HG02943 (cell line): ENCODE measurements at regions not wholly inside any gene's neighbourhood (a gene's known extent, or its start where the extent isn't known, plus 50 kb on each side); places are given as distances from the start of the nearest gene placed in this dataset.

Source experiments
- ATAC-seq: cut with Tn5 transposase; IDR thresholded peaks from one replicate; pipeline ENCODE4 v1.9.1; 2021; ENCODE audit warnings: mild to moderate bottlenecking, low read depth, moderate library complexity; ENCODE audit not compliant: unreplicated experiment

DNA sequence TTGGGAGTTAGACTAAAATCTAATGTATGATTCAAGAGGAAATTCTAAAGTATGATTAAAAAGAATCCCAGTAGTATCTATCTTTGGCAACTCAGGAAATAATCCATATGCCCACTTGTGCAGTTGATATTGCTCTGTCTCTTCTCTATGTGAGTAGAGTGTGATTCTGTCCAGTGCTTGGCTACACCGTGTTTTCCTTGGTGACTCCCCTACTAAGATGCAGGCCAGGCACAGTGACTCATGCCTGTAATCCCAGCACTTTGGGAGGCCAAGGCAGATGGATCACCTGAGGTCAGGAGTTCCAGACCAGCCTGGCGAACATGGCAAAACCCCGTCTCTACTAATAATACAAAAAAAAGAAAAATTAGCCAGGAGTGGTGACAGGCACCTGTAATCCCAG lies 495.4 kb downstream of the MAT2B start:
- no peak for ATAC-seq

DNA sequence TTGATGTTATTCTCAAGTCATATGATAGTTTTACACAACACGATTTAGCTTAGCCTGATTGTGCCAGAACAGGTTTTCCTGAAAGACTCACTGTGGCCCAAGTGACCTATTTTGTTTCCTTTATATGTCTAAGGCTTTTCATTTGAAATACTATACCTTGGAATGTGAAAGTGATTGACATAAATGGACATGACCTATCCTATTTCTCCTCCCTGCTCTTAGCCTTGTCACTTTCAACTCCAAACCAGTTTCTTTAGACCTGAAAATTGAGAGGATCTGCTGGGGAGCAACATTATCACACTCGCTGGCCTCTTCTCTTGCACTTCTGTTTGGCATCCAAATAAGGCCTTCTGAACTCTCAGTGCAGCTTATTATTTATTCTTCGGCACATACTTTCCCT lies 496.8 kb downstream of the MAT2B start:
- ATAC-seq, result no peak

DNA sequence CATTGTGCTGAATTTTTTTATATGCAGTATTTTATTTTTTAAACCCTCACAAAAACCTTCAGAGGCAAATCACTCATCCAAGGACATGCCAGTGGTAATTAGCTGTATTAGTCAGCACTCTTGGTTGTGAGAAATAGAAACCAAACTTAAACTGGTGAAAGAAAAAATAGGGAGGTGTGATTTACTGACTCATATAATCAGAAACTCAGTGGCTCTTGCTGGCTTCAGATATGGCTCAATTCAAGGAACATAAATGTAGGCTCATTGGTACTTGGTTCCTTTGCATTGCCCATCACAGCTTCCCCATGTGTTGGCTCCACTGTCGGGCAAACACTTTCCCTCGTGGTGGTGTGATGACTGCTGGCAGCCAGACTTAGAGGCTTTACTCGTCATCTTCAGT lies 497.2 kb downstream of the MAT2B start:
- ATAC-seq, result no peak

DNA sequence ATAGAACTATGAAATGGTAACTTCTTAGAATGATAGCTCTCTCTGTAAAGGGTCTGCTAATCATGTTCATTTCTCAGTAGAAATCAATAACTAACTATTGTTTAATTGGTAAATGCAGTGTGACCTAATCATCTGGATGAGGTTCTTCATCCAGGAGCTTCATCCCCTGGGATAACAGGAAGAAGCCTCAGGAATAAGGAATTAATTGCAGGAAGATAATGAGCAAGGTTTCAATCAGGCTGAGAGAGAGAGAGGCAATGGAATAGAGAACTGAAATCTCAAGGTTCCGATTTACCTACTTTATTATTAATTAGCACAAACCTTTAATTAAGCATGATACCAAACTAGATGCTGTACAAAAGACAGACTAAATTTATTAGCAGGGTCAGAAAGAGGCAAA lies 499.7 kb downstream of the MAT2B start:
- no peak for ATAC-seq

DNA sequence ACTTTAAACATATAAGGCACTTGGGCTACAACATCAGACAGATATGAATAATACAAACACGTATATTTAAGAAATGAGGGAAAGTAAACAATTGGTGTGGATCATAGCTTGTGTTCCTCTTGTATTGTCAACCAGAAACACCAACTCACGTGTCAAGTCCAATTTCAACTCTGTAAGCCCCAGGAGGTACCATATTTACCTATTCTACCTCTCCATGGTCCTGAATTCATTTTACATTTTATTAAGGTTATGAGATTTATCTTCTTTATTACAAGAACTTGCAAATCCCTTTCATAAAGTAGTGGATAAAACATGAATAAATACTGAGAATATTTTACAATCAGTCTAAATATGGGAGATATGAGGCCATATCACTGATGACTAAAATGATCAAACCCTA lies 501.6 kb downstream of the MAT2B start:
- no peak for ATAC-seq

DNA sequence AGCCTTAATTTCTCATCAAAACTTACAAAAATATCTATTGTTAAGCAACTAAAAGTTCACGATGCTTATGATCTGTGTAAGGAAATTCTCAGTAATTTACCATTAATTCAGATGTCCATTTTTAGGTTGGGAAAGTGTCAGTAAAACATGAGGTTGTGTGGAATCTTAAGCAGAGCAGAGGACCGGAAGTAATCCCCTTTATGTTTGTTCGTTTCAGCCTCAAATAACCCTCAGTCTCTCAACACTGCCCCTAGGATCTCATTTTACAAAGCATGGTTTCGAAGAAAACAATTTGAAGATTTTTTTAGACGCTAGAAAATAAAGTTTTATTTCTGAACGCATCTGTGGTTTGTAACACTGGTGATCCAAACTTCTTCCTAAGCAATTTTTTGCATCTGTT lies 504.2 kb downstream of the MAT2B start:
- ATAC-seq, result no peak

DNA sequence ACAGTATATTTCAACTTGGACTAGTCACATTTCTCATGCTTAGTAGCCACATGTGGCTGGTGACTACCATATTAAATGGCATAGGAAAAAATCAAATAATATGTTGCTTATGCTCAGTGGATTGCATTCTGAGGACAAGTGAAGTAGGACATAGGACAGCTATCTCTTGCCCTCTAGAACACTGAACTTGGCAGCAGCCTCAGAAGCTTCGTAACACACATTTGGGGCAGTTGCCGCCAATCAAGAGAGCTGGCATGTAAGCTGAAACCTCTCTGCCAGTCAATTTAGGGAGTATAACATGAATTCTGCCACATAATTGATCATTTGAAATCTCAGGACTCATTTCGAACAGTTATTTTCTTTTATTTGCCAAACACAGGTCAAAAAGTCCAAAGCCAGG lies 505.5 kb downstream of the MAT2B start:
- ATAC-seq, result no peak

DNA sequence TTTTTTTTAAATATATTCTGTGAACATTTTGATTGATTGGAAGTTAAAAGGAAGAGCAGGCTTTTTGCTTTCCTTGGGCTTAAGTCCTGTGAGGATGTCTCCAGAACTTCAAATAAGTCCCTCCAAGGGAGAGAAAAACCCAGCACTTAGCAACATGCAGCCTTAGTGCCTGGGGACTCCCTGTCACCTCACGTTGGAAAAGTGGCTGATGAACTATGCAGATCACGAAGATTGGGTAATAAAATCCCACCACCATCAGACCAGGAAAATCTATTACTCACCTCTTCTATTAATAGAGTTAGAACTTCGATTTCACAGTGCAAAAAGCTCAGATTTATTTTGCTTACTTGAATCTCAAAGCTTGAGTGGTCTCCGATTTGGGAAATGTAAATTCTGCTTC lies 507.0 kb downstream of the MAT2B start:
- ATAC-seq, result no peak

DNA sequence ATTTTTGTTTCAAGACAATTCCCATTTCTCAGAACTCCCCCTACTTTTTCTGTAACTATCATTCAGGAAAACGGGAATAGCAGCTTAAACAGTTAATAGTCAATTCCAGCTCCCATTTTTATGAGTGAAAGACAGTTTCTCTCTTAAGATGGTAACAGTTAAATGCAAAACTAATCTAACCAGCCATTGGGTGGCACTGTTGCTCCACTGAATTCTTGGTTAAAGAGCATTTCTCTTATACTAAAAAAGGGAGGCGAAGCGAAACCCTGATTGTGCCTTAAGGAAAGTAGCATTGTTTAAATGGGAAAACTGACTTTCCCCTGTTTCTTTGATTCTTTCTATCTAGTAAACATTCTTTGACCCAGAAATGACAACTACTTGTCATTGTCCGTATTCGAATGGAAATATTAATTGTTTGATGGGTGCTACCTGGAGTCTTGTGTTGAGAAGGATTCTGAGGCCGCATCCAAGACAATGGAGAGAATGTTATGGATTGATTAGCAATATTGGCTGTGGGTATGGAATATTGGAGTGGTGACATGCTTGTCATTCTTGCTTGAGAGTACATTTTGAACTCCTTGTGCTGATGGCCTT lies 507.8 kb downstream of the MAT2B start:
- ATAC-seq, result peak; percentile 75

DNA sequence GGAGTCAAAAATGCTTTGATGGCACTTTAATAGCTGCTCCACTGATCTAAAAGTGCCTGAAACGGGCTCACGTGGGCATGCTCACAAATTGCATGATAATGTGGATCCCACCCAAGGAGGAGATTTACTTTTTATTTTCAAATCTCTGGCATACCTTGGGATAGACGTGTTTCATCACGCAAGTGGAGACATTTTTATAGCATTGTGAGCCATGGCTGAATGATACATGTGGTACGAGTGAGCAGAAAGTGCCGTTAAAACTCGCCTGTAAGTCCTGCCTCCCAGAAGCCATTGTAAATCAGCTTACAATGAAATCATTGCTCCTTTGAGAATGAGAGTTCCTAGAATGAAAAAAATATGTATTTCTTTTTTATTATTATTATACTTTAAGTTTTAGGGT lies 514.7 kb downstream of the MAT2B start:
- ATAC-seq, result no peak

DNA sequence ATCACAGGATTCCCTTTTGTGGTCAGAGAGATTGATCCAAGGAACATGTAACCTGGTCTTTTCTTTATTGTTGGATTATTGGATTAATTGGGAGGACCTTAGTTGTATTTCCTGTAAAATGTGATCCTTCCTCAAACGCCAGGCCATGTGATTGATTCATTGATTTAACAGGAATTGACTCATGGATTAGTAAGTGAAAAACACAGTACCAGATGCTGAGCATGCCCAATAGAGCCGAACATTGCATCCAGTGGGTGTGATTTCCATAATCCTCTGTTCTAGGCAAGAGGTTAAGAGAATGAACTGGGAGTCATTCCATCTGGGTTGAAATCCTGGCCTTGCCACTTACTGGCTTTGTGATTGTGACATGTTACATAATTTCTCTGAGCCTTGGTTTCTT lies 522.3 kb downstream of the MAT2B start:
- ATAC-seq, result no peak

DNA sequence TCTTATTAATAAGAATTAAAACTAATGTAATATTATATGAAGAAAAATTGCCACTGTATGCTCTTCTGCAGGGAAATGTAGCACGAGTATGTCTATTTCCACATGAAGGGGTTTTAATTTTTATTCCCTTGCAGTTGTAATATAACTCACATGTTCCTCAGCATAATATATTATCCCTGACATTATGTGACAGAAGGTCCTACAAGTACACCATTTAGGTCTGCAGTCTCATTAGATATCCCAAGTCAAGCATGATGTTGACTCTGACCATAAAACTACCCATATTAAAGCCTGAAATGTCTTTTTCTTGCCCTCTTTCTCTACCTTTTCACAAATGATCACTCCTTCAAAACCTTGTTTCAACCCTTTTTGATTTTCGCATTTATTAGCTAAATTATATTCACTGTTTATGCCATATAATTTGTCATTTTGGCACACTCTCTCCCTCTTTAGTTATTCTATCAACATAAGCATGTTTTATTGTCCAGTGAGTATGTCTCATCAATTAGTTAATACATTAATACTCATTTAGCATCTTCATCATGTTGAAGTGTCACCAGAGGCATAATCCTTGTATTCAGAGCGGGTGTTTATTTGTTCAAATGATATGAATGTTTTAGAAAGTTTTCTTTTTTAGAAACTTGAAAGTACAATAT lies 532.8 kb downstream of the MAT2B start:
- no peak for ATAC-seq

DNA sequence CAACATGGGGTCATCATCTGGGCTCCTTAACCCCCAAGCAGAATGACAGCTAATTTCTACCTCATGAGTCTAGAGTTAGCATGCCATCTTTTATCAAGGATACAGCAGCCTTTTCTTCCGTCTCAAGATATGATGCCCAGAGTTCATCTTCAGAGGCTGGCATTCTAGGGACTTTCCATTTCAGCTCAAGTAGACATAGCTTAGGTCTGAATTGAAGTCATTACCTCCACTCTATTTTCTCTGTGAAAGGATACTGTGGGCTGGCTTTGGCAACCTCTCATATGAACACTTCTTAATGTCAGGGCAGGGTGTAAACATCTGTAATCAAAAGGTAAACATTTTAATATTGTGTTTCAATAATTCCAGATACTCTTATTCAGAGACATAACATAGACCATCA lies 535.7 kb downstream of the MAT2B start:
- ATAC-seq, result no peak

DNA sequence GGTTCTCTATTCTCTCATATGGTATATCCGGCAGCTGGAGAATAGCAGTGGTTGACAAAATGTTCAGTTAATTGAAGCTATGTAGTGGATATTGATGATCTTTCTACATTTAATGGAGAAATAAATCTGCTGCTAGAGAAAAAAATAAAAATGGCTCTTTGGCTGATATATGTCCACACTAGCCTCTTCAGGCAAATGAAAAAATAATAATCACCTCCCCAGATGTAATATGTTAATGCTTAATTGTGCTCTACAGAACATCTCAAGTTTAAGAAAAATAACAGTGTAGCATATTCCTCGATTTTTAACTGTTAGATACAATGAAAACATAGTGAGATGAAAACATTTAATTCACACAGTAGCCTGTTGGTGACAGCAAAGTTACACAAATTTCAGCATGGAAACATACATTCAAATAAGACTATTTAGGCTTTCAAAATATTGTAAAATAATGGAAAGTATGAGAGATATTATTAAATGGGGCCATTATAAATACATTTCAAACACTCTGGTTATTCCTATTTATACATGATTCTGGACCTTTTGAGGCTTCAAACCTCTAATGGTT lies 543.0 kb downstream of the MAT2B start:
- ATAC-seq, result no peak

DNA sequence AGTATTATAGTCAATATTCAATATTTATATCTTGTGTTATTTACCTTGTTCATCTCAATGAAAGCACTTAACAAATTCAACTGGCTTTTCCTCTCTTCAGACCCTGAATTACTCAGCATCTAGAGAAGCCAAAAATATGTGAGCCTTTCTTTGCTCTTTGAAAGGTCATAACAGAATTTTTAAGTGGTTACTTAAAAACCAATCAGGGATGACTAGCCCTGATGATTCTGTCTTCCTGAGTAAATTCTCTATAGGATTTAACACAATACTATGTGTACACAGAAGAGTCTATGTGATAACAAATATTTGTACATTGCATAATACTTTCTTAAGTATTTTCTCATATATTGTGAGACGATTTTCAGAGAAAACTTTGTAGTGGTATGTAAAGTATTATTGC lies 546.3 kb downstream of the MAT2B start:
- no peak for ATAC-seq

DNA sequence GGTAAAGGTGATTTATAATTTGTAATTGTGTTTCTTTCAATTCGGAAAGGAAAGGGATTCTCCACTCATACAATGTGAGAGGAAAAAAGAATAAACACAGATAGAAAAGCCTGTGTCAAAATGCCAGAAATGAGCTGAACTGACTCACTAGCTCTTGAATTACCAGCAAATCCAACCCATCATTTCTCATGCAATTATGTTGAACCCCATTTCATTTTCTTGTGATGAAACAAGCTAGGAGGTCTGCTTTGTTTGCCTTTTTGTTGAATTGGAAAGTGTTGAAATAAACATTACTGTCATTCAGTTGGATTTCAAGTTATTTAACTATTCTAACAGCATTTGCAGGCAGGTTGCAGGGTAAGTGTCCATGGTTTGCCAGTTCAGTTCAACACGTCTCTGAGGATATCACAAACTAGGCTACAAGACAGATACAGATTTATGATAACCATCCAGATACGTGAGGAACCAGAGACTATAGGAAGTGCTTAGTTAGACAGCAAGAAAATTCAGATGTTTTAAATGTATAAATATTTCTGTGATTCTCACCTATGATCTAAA lies 547.2 kb downstream of the MAT2B start:
- no peak for ATAC-seq

DNA sequence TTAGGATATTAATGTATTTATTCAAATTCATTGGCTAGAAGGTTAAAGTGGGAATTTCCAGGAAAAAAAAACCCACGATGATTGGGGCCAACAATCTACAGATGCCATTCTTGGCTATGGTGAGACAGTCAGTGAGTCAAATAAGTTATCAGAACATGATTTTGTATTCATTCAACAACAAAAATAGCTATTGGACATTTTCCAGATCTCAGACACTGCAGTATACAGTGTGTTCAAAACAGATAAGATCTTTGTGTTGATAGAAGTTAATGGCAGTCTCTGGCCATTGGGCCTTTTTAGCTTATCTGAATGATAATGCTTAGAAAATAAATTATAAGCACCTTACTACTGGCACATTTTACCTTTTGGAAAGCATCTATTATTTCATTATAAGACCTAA lies 547.7 kb downstream of the MAT2B start:
- ATAC-seq, result no peak

DNA sequence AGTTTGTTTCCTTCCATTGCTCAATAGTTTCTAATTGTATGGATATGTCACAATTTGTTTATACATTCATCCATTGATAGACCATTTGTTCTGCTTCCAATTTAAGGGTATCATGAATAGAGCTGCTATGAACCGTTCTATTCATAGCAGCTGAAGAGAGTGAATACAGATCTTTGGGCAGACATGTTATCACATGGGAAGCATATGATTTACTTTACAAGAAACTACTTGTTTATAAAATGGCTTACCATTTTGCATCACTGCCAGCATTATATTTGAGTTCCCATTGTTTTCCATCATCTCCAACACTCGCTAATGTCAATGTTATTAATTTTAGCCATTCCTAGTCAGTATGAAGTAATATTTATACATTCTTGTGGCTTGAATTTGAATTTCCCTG lies 549.0 kb downstream of the MAT2B start:
- ATAC-seq, result no peak

DNA sequence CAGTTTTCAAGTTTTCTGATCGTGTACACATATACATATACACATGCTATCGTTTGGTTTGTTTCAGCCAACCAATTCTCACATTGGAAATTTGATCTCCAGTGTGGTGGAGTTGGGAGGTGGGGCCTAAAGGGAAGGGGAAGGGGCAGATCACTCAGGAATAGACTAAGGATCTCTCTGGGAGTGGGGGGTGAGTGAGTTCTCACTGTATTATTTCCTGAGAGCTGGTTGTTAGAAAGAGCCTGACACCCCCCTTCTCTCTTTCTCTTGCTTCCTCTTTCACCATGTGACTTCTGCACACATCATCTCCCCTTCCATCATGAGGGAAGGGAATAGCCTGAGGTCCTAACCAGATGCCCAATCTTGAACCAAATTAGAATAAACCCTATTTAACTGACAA lies 551.7 kb downstream of the MAT2B start:
- ATAC-seq, result no peak

DNA sequence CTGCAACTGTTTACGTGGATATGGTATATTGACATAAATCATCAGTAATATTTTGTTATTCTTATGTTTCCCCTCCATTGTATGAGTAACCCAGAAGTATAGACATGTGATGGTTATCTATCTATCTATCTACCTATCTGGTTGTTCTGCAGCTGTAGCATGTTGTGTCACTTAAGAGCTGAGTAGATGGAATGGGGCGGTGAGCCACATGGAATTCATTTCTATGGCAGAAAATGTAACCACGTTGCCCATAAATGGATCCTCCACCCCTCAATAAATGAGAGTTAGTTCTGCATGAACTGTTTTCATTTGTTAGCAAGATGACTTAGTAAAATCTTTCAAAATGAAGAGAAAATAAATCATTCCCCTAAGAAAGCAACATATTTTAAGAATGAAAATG lies 553.2 kb downstream of the MAT2B start:
- ATAC-seq, result no peak

DNA sequence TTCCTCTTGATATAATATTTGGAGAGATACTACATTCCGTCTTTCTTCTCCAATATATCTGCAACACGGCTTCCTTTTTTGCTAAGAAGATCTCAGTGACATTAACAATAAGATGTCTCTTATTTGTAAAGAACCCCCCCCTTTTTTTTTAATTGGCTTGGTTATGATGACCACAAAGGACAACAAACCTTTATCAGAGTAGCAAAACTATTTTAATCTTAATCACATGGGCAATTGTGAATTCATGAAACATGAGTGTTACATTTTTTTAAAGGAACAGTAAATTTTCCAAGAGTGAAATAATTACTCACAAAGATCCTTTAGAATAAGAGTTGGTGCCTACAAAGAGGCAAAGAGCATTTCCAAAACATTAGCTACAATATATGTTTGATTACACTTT lies 554.1 kb downstream of the MAT2B start:
- no peak for ATAC-seq

DNA sequence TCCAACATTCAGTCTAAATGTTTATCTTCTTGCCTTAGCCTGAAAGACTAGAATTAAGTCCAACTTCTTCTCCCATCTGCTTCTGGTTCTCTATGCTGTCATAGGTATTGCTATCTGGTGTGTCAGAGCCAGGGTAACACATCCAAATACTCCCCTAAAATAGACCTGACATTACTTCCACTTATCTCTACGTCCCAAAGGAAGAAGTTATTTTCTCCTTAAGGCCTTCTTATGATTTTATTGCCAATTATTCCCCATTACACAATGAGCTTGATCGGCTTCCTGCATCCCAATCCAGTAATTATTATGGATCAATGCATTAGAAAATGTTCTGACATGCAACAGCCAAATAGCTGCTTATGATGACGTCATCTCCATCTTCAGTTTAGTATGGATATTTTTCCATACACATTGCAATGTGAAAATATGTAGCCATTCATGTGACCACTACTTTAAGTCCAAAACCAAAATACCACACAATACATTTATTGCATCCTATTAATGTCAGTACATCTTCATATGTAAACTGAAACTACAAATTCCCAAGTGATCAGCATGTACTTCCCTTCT lies 555.5 kb downstream of the MAT2B start:
- ATAC-seq, result no peak
